ENCODE measurements at regions not wholly inside any gene's neighbourhood (a gene's known extent, or its start where the extent isn't known, plus 50 kb on each side); places are given as distances from the start of the nearest gene placed in this dataset.

DNA sequence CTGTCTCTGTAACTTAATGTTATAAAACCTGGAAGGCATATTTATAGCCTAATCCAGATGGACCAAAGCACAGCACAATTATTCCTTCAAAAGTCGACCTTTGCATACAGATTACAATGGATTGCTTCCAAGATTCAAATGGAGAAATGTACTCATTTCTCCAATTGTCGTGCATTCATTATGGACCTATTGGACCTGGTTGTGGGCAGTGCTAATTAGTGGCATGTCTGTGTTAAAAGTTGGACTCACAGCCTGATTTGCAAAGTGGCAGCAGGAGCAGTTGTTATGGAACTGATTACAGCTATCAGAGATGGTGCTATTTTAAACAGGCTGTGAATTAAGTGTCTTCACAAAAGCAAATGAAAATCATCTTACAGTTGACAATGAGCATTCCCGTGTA, 1529.3 kb upstream of the SLC10A2 start:
- TF ChIP-seq, protein P1, sequence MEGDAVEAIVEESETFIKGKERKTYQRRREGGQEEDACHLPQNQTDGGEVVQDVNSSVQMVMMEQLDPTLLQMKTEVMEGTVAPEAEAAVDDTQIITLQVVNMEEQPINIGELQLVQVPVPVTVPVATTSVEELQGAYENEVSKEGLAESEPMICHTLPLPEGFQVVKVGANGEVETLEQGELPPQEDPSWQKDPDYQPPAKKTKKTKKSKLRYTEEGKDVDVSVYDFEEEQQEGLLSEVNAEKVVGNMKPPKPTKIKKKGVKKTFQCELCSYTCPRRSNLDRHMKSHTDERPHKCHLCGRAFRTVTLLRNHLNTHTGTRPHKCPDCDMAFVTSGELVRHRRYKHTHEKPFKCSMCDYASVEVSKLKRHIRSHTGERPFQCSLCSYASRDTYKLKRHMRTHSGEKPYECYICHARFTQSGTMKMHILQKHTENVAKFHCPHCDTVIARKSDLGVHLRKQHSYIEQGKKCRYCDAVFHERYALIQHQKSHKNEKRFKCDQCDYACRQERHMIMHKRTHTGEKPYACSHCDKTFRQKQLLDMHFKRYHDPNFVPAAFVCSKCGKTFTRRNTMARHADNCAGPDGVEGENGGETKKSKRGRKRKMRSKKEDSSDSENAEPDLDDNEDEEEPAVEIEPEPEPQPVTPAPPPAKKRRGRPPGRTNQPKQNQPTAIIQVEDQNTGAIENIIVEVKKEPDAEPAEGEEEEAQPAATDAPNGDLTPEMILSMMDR (IDR thresholded peaks at IDR 0.05), result no peak

DNA sequence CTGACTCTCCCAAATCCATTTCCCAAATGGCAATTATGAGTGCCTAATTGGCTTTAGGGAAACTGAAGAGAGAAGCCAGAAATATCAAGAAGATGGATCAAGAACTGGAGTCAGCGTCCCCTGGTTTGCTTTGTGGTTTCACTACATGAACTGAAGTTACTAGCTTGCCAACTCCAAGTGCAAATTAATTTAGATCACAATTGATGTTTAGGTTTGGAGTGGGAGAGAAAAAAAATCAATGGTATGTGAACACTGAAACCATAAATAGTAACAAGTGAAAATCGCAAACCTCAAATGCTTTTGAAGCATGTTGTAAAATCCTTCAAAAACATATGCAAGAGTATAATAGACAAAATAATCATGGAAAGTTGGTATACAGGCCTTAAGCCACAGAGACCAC, 1528.6 kb upstream of the SLC10A2 start:
- TF ChIP-seq, protein P1 (IDR thresholded peaks at IDR 0.05), result no peak

DNA sequence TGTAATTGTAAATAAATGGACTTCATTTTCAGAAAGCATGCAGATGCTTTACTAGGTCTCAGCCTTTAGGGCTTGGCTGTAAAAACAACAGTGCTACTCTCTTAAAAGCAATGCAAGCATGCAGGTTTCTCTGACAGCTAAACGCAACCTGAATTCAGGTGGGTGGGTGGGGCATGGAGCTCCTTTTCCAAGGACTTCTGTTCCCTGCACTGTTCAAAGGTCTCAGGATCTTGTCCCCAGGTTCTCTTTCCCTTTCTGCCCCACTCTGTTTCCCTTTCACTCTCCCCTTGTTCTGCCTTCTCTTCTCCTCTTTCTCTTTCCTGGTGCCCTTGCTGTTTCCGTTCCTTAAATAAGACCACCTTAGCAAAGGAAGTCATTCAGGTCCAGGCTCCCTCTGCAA, 1527.5 kb upstream of the SLC10A2 start:
- TF ChIP-seq, protein P1 (IDR thresholded peaks at IDR 0.05), result no peak

DNA sequence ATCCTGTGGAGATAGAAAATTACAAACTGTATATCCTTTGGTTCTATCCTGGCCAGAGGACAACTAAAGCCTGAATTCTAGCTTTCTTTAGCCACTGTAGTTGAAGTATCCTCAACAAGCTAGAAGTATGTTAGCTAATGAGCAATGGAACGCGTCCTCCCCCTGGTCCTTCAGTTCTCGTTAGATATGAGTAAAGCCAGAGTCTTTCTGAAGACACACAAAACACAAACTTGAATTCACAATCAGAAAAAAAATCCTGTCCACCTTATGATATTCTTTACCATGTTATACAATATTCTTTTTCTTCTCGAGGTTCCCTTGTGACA, 1527.0 kb upstream of the SLC10A2 start:
- TF ChIP-seq, protein P1 (IDR thresholded peaks at IDR 0.05), result no peak

DNA sequence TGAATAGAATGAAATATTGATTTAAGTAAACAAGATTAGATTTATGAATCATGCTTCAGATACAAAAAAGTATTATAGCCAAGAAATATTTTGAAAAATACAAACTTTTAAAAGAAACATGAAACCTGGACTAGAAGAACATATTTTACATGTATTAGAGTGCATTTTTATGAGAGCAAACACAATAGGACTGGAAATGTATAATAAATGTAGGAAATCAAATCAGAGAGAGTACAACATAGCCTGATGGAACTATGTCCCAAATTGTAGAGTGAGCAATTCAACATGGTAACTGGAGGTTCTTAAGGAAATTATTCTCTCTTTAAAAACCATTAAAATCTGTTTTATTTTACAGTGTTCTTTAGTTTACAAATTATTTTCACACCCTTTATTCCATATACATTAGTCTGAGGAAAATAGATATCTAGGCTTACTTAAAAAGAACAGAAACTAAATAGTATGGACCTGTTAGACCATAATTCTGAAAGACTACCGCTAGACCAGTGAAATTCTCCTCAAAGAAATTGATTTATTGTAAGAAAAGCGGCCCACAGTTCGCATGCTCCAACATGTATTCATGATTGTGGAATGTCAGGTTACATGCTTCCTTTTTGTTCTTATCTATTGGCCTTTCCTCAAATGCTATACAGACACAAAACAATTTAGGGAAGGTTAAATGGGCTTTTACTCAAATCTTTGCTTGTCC, 1526.5 kb upstream of the SLC10A2 start:
- TF ChIP-seq, protein P1 (IDR thresholded peaks at IDR 0.05), result no peak

DNA sequence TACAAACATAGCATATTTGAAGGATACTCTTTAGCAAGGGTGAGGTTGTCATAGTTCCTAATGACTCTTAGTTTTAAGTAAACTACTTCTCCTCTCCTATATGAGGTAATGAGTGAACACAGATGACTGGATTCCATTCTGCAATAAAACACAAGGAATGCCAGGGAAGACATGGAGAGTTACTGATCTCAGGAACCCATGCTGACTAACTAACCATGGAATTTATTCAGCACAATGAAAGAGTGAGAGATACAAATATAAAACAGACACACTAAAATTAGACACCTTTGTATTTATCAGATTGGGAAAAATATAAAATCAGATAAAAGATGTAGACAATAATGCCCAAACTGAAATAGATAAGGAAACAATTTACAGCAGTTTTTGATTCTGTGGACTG, 1525.9 kb upstream of the SLC10A2 start:
- TF ChIP-seq, protein P1 (IDR thresholded peaks at IDR 0.05), result no peak

DNA sequence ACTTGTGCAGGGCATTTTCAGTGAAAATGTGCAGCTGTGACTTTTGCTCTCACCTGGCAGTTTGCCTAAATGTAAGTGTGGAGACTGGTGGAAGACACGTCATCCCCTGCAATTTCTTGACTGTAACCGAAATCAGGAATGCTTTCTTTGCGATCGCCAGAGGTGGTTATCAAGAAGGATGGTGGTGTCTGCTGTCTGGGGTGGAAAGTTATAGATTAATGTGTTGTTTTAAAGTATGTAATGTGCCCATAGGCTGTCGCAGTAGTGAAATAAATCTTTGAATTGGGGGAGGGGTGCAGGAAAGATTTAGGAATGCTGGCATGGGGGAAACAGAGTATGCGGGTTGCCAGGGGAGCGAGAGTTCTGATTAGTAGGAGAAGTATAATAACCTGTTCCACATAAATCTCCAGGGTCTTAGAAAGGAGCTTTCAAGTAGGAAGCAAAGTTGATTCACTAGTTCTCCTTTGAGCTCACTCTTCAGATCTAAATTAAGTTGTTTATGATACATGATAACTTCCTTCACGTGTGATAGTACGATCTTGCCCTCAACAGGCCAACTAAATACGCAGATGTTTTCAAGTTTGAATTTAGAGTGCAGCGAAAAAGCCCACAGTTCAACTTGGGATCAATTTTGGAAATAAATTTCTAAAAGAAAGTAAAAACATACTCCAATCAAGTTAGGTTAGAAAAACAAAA, 1520.0 kb upstream of the SLC10A2 start:
- TF ChIP-seq, protein P1 (IDR thresholded peaks at IDR 0.05), result no peak
